ENCODE measurements at regions not wholly inside any gene's neighbourhood (a gene's known extent, or its start where the extent isn't known, plus 50 kb on each side); places are given as distances from the start of the nearest gene placed in this dataset.

GRCh38 chr4:159979953-159980352 is 877.1 kb downstream of the RAPGEF2 start:
- TF ChIP-seq CTCF (IDR thresholded peaks at IDR 0.05; ENCODE audit: borderline replicate concordance, extremely low read depth, low read length, poor library complexity, severe bottlenecking) (no peak), EZH2 (IDR thresholded peaks at IDR 0.05; ENCODE audit: borderline replicate concordance, low read depth, low read length, severe bottlenecking) (no peak)
